Natural killer cell (primary cell): ENCODE measurements at regions not wholly inside any gene's neighbourhood (a gene's known extent, or its start where the extent isn't known, plus 50 kb on each side); places are given as distances from the start of the nearest gene placed in this dataset.

Experiments
- ATAC-seq, 3 donors: fragments of 150-1000 bp in 2 of 3; fragments of 200-7000 bp in 1 of 3; cut with Tn5 transposase; 1 replicate in 1 of 3; 2 replicates in 2 of 3; pipeline ENCODE4 v1.10.0; 2021; ENCODE audit warnings: mild to moderate bottlenecking in 2 of 3, moderate library complexity in 2 of 3
- DNase-seq, 2 donors: peaks; one replicate each; pipeline versions ENCODE4 v3.0.0 to v3.0.0-alpha.2; 2013 to 2021; ENCODE audit warnings: mixed read lengths in 1 of 2
- H3K27ac ChIP-seq: one replicate; pipeline ENCODE4 v1.5.1; 2013; ENCODE audit warnings: mild to moderate bottlenecking, low read length
- H3K27me3 ChIP-seq: one replicate; pipeline ENCODE4 v1.6.1; 2013; ENCODE audit warnings: low read length; ENCODE audit not compliant: control insufficient read depth, insufficient read depth
- H3K36me3 ChIP-seq: one replicate; pipeline ENCODE4 v1.6.1; 2013; ENCODE audit warnings: low read length; ENCODE audit not compliant: control insufficient read depth, insufficient read depth
- H3K4me1 ChIP-seq: one replicate; pipeline ENCODE4 v1.6.1; 2013; ENCODE audit warnings: low read length; ENCODE audit not compliant: control insufficient read depth, insufficient read depth
- H3K4me3 ChIP-seq: one replicate; pipeline ENCODE4 v1.5.1; 2013; ENCODE audit warnings: low read length
- H3K9me3 ChIP-seq: one replicate; pipeline ENCODE4 v1.6.1; 2013; ENCODE audit warnings: low read length; ENCODE audit not compliant: control insufficient read depth, insufficient read depth
- H3K27ac Mint-ChIP-seq, 2 donors: one replicate each; pipeline ENCODE4 v1.8.0; 2022; ENCODE audit warnings: mild to moderate bottlenecking in 2 of 2, mixed read lengths in 2 of 2, moderate library complexity in 1 of 2
- H3K27me3 Mint-ChIP-seq, 2 donors: one replicate each; pipeline ENCODE4 v1.8.0; 2022; ENCODE audit warnings: low read depth in 2 of 2, mixed read lengths in 2 of 2
- H3K36me3 Mint-ChIP-seq: one replicate; pipeline ENCODE4 v1.8.0; 2022; ENCODE audit warnings: mixed read lengths
- H3K4me1 Mint-ChIP-seq, 2 donors: one replicate each; pipeline ENCODE4 v1.8.0; 2022; ENCODE audit warnings: mixed read lengths in 2 of 2
- H3K4me3 Mint-ChIP-seq: one replicate; pipeline ENCODE4 v1.8.0; 2022; ENCODE audit warnings: mild to moderate bottlenecking, moderate library complexity, mixed read lengths
- H3K9me3 Mint-ChIP-seq, 2 donors: one replicate each; pipeline ENCODE4 v1.8.0; 2022; ENCODE audit warnings: mixed read lengths in 2 of 2
- CTCF ChIP-seq: fragments of 200-600 bp; IDR thresholded peaks from one replicate; pipeline ENCODE4 v1.8.0; 2022; ENCODE audit warnings: antibody characterized with exemption
- WGBS: methylation state at CpG from one replicate; pipeline ENCODE4 v1.1.7; 2013; ENCODE audit warnings: missing lambda C conversion rate; ENCODE audit not compliant: insufficient coverage; 5-methylcytosine and 5-hydroxymethylcytosine counted together
- intact Hi-C: fragments of 100-400 bp; cut with micrococcal nuclease; formaldehyde crosslinking; loops from one replicate; pipeline ENCODE4 v1.14.2; 2022

GRCh38 chr3:144402430-144402829 lies 430.8 kb downstream of the DIPK2A start:
- TF ChIP-seq CTCF = no peak
- H3K27ac Mint-ChIP-seq = no peak overlapping the region
- WGBS = 84% methylated on average over 5 of the region's 5 CpGs

DNA sequence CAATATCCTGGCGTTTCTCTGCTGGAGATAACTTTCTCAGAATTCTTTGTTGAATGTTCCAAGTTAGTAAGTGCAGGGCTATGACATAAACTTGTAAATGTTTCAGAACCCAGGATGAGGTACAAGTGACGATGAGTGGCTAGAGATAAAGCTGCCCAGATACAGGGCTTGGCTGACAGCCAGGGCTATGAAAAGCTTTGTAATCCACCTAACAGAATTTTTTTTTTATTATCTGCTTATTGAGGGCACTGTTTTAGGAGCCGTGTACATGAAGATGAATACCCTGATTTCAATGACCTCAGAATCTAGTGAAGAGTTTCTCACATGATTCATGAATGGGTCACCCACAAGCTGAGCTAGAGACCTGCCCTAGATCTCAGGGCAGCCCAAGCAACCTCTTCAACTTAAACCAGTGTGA lies 431.4 kb downstream of the DIPK2A start:
- Mint-ChIP-seq H3K27ac (no peak overlapping the region), H3K9me3 (peaks cover 13 to 18% of the 10 kb centered on the region in 2 donors), H3K4me3 (no peak overlapping the region), H3K36me3 (peaks cover 16% of the 10 kb centered on the region), H3K27me3 (no peaks in the 10 kb centered on the region), H3K4me1 (no peaks in the 10 kb centered on the region)
- Histone ChIP-seq H3K27ac (no peak overlapping the region), H3K27me3 (no peaks in the 10 kb centered on the region), H3K9me3 (no peaks in the 10 kb centered on the region), H3K36me3 (no peaks in the 10 kb centered on the region), H3K4me1 (no peaks in the 10 kb centered on the region), H3K4me3 (no peak overlapping the region)
- WGBS = 90% methylated on average over 3 of the region's 3 CpGs
- TF ChIP-seq CTCF = no peak
- no peak for DNase-seq
- intact Hi-C loops = no loop called here
- ATAC-seq = no peak

More at GRCh38 chr3:144402430-144402829, 430.8 kb downstream of the DIPK2A start:
- Histone ChIP-seq H3K36me3 (no peaks in the 10 kb centered on the region), H3K9me3 (no peaks in the 10 kb centered on the region), H3K4me1 (no peaks in the 10 kb centered on the region), H3K27me3 (no peaks in the 10 kb centered on the region), H3K4me3 (no peak overlapping the region), H3K27ac (no peak overlapping the region)
- ATAC-seq (no peak), DNase-seq (no peak)
- peaks cover 13 to 18% of the 10 kb centered on the region in 2 donors for H3K9me3 Mint-ChIP-seq
- H3K27me3 Mint-ChIP-seq = no peaks in the 10 kb centered on the region
- intact Hi-C loops = no loop called here
- no peak overlapping the region for H3K4me3 Mint-ChIP-seq
- no peaks in the 10 kb centered on the region for H3K4me1 Mint-ChIP-seq
- peaks cover 16% of the 10 kb centered on the region for H3K36me3 Mint-ChIP-seq

GRCh38 chr3:144407335-144407734 lies 435.7 kb downstream of the DIPK2A start:
- Mint-ChIP-seq H3K9me3 (peaks cover 9% of the 10 kb centered on the region in 2 donors), H3K36me3 (no peaks in the 10 kb centered on the region), H3K27ac (no peak overlapping the region), H3K4me3 (no peak overlapping the region), H3K27me3 (no peaks in the 10 kb centered on the region), H3K4me1 (no peaks in the 10 kb centered on the region)
- intact Hi-C loops = no loop called here
- no peak for ATAC-seq
- no peak for TF ChIP-seq CTCF
- Histone ChIP-seq H3K9me3 (peaks cover 5% of the 10 kb centered on the region), H3K27me3 (no peaks in the 10 kb centered on the region), H3K4me3 (no peak overlapping the region), H3K4me1 (no peaks in the 10 kb centered on the region), H3K36me3 (no peaks in the 10 kb centered on the region), H3K27ac (no peak overlapping the region)
- DNase-seq = no peak
- 92% methylated on average over 2 of the region's 2 CpGs for WGBS

- no peak overlapping the region for H3K27ac Mint-ChIP-seq
- Histone ChIP-seq H3K9me3 (peaks cover 5% of the 10 kb centered on the region), H3K4me1 (no peaks in the 10 kb centered on the region), H3K27ac (no peak overlapping the region), H3K36me3 (no peaks in the 10 kb centered on the region), H3K4me3 (no peak overlapping the region), H3K27me3 (no peaks in the 10 kb centered on the region)
- H3K27me3 Mint-ChIP-seq = no peaks in the 10 kb centered on the region
- intact Hi-C loops = no loop called here
- ATAC-seq (no peak), DNase-seq (no peak)
- H3K9me3 Mint-ChIP-seq = peaks cover 3 to 4% of the 10 kb centered on the region in 2 donors
- no peak overlapping the region for H3K4me3 Mint-ChIP-seq
- H3K36me3 Mint-ChIP-seq = no peaks in the 10 kb centered on the region
- no peak for TF ChIP-seq CTCF
- H3K4me1 Mint-ChIP-seq = no peaks in the 10 kb centered on the region
These were observed 437.7 kb downstream of the DIPK2A start for GRCh38 chr3:144409319-144409718.
